NCI-H345 (cell line): ENCODE measurements at regions not wholly inside any gene's neighbourhood (a gene's known extent, or its start where the extent isn't known, plus 50 kb on each side); places are given as distances from the start of the nearest gene placed in this dataset.
"Not testable (repeated sequence)": the region's sequence is repeated elsewhere in the genome, so short reads cannot be mapped to it uniquely, and the experiment has no call there.

ENCODE experiments used
- DNase-seq: peaks from one replicate; lab custom pipeline; 2025; lab: John Stamatoyannopoulos, UW

DNA sequence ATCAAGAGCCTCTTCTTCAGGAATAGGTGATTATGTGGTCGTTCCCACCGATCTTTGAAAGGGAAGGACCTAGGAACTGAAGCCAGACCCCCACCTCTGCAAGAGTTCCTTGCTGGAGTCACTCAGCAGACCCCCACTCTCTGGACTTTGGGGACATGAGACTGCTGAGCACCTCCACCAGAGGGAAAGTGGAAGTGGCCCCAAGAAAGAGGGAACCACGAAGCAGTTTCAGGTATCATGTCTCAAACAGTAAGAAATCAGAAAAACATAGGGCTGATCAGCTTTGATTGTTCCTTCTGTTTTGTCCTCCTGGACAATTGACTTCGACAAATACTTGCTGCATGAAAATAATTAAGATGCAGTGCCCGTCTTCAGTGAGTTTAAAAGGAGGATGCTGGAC, 84.2 kb upstream of the ADORA2B start:
- DNase-seq = not testable (repeated sequence)

DNA sequence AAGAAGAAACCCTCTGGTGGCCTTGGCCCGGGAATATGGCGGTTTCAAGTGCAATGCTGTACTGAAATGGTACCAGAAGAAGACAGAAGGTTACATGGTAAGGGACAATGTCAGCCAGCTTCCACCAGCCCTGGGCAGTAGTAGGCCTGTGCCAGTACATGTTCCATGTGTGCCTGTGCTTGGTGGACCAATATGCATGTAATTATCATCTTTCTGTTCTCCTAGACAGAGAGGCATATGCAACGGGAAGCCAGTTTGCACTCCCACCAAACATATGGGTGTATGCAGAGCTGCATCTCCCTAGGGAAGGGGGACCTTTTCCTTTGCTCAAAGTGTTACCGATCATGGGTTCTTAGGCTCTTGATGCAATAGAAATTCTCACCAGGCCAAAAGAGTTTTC, 80.9 kb upstream of the ADORA2B start:
- not testable (repeated sequence) for DNase-seq

DNA sequence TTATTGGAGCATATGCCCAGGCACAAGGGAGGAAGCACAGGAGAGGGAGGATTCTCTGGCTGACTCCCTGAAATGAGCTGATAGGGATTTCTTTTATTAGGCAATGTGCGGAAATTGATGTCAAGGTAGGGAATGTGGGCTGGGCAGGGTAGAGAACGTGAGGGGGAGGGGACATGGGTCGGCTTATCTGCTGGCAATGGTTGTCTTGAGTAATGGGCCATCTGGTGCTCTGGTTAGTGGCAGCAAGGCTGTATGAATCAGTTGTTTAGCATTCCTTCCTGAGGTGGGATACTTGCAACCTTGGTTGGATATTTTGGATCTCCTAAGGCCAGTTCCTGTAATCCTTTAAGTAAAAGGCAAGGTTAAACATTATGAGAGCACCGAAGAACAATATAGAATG, 80.5 kb upstream of the ADORA2B start:
- DNase-seq = not testable (repeated sequence)

DNA sequence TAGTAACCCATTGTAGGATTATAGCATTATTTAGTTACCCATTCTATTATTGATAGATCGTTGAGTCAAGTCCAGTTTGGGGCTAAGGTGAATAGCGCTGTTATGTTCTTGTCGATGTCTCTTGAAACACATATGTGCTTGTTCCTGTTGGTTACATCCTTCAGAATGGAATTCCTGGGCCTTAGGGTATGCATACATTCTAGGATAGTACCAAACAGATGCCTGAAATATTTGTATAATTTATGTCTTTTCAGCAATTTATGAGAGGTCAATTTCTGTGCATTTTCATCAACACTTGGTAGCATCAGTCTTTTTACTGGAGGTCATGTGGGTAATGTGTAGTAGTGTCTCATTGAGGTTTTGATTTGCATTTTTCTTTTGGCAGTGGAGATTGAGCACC, 78.9 kb upstream of the ADORA2B start:
- not testable (repeated sequence) for DNase-seq

DNA sequence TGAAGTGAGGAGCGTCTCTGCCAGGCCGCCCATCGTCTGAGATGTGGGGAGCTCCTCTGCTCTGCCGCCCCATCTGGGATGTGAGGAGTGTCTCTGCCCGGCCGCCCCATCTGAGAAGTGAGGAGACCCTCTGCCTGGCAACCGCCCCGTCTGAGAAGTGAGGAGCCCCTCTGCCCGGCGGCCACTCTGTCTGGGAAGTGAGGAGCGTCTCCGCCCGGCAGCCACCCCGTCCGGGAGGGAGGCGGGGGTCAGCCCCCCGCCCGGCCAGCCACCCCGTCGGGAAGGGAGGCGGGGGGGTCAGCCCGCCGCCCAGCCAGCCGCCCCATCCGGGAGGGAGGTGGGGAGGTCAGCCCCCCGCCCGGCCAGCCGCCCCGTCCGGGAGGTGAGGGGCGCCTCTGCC, 77.6 kb upstream of the ADORA2B start:
- DNase-seq = not testable (repeated sequence)

DNA sequence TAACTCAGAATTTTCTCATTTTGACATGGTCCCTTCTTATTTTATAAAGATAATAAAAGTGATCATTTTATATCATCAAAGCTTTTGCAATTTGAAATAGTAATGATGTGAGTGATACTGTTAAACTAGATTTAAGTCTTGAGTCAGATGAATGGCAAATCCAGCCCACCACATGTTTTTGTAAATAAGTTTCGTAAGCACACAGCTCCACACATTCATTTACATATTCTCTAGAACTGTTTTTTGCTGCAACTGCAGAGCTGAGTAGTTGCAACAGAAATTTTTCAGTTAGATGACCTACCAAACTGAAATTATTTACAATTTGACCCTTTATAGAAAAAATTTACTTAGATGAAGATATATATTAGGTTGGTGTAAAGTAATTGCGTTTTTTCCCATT, 75.1 kb upstream of the ADORA2B start:
- not testable (repeated sequence) for DNase-seq

DNA sequence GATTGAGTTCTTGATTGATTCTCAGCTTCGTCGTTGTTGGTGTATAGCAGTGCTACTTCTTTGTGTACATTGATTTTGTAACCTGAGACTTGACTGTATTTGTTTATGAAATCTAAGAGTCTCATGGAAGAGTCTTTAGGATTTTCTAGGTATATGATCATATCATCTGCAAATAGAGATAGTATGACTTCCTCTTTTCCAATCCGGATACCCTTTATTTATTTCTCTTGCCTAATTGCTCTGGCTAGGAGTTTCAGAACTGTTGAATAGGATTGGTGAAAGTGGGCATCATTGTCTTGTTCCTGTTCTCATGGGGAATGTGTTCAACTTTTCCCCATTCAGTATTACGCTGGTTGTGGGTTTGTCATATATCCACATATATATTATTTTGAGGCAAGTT, 72.3 kb upstream of the ADORA2B start:
- DNase-seq = not testable (repeated sequence)

DNA sequence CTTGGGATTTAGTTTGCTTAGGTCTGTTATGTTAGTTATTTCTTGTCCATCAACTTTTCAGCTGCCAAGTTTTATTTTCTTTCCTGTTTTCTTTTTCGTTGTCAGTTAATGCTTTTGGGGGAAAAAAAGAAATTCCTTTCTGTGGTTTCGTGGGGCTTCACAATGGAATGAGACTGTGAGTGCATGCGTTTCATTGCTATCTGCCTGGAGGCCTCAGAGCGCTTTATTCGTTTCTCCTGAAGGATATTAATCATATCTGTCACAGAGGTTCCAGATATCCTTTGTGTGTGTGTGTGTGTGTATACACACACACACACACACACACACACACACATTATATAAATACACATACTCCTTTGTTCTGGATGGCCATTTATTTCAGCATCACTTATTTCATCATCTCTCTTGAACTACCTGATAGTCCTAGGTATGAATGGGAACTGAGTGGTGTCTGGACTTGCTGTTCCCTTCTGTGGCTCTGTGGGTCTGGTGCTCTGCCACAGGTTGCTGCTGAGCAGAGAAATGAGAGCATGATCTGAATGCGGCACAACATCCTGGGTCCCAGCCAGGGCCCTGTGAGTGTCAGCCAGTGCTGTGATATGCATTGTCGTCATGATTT, 66.9 kb upstream of the ADORA2B start:
- DNase-seq = not testable (repeated sequence)

DNA sequence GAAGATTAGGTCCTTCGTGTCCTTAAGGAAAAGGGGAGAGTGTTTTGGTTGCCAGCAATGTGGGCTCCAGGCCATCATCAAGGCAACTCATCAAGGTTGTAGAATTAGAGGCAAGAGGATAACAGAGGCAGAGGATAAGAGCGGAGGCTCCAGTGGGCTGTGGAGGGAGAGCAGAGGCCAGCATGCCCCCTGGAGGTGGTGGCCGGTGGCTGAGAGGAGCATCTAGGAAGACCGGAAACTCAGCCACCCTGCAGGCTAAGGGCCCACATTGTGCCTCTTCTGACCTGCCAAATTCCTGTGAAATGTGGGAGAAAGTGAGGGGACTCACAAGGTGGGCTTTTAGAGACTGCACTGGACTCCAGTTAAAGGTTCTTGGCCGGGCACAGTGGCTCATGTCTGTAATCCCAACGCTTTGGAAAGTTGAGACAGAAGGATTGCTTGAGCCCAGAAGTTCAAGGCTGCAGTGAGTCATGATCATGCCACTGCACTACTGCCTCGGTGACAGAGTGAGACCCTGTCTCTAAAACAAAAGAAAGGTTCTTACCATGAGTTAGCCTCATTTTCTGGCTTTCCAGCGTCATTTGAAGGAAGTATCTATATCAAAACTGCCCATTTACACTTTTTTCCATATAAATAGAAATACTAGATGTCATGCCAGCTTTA, 62.7 kb upstream of the ADORA2B start:
- DNase-seq = no peak

DNA sequence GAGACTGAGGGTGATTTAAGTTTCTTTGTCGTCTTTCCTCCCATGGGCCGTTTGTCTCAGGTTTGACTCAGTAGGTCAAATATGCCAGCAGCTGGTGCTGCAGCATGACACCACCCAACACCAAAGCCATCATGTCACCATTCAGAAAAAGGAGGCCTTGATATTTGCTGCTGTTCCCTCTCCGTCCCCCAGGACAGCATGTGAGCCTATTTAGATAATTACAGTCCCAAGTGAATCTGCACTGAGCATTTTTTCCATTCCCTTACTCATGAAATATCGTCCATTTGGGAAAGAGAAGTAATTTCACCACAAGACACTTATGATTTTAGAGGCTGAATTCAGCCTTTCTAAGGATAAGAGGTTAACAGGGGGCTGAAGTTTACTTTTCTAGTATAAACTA, 62.2 kb upstream of the ADORA2B start:
- DNase-seq = no peak

DNA sequence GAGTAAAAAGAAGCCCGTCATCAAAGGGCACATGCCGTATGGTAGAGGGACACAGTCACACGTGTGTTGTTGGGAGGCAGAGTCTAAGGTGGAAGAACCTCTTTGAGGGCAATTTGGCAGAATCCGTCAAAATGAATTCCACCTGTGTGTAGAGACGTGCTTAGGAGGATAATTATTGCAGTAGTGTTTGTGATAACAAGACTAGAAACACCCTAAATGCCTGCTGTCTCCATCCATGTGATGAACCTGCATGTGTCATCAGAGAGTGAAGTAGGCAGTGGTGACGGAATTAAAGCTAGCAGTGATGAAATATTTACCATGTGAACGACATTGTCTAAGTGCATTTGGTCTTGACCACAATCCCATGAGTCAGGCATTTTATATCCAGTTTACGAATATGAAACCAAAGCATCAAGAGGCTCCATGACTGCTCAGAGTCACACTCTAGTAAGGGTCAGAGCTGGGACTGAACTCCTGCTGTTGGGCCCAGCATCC, 61.3 kb upstream of the ADORA2B start:
- DNase-seq = no peak

DNA sequence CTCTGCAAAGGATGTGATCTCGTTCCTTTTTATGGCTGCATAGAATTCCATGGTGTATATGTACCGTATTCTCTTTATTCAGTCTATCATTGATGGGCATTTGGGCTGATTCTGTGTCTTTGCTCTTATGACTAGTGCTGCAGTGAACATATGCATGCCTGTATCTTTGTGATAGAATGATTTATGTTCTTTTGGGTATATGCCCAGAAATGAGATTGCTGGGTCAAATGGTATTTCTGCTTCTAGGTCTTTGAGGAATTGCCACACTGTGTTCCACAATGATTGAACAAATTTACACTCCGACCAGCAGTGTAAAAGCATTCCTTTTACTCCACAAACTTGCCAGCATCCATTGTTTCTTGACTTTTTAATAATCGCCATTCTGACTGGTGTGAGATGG, 60.2 kb upstream of the ADORA2B start:
- DNase-seq = no peak

DNA sequence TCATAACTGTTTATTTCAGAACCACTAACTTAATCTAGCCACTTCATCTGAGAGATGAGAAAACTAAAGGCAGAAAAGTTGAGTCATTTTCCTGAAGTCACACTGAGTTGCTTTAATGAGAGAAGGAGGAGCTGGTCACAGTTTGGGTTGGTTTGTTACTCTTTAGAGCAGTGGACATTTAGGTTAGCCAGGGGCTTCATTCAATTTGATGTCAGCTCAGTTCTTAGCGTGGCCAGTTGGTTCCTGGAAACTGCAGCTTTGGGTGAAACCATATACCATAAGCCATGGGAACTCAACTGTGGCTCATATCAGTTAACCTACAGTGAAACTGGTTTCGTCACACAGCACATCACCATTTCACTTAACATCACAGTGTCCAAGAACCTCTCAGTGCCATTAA, 59.2 kb upstream of the ADORA2B start:
- DNase-seq = no peak

DNA sequence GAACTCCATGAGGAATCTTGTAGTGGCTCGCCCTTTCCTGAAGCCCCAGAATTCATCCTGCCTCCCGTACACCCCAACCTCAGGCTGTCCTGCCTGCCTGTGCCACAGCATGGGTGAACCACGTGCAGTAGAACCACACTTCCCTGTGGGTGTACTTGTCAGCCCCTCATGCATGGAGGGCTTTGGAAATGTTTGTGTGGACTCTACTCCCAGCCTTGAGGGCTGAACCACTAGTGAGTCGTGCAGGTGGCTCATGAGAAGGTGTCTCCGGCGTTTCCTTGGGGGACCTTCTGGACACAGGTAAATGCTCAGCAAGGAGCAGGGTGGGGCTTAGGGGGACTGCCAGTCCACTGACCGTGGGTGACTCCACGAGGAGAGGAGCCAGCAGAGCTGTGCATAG, 58.7 kb upstream of the ADORA2B start:
- DNase-seq = no peak

DNA sequence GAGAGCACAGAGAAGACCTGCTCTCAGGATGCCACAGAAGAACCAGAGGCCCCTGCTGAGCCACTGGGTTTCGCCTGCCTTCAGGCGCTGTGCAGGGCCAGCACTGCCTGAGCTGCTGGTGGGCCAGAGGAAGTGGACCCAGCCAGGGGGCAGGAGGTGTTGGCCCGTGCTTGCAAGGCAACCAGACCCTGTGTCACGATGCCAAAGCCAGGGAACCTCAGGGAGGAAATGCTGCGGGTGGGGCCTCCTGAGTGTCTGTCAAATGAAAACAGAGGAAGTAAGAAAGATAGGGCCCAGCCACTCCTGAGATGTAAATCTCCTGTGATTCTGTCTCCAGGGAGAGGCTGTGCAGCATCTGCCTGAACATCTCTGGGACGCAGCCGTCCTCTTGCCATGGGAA, 58.1 kb upstream of the ADORA2B start:
- no peak for DNase-seq

DNA sequence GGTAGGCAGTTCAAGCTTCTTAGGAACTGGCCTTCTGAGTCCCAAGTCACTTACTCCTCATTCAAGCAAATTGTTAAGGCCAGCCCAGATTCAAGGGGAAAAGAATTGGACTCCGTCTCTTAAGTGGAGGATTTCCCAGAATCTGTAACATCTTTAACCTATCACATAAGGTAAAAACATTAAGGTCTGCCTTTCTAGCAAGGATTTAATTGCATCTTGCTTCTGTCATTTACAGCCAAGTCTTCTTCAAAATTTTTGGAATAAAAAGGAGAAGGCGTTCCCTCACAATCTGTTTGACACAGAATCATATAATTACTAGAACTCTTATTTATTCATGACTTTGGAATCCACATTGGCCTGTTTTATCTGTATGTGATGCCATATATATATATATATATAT, 56.5 kb upstream of the ADORA2B start:
- no peak for DNase-seq

DNA sequence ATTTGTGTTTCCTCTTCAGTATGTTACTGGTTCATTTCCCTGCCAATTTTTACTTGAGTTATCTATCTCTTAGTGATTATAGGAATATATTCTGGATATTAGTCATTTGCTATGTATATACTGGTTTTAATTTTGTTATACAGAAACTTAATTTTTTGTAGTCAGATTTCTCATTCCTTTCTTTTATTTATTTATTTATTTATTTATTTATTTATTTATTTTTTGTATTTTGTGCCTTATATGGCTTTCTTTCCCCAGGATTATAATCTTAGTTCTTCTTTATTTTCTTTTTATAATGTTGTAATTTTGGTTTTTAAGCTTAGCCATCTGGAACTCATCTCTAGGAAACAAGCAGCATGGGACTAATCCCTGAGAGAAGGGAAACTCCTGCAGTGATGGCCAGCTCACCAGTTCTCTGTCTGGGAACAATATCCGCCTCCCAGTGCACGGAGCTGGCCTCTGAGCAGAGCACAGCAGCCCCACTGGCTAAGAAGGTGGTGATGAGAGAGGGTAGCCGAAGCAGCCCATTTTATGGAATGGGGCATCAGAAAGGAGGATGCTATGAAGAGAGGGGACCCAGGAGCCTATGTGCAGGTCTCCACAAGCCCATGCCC, 54.5 kb upstream of the ADORA2B start:
- DNase-seq = no peak

DNA sequence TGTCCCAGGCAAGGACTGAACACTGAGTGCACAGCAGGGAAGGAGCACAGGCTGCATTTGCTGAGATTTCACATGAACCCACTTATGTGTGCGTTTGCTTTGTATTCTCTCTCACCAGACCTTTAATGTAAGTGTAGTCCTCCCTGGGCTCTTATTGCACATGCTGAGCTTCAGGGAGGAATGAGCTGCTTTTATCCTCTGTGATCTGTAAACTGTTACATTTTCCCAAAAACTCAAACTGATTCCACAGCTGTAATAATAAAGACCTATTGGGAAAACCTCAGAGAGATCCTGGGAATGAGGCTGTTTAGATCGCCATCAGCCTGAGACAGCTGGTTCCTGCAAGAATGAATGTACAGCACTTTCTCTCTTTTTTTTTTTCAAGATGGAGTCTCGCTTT, 53.6 kb upstream of the ADORA2B start:
- no peak for DNase-seq

DNA sequence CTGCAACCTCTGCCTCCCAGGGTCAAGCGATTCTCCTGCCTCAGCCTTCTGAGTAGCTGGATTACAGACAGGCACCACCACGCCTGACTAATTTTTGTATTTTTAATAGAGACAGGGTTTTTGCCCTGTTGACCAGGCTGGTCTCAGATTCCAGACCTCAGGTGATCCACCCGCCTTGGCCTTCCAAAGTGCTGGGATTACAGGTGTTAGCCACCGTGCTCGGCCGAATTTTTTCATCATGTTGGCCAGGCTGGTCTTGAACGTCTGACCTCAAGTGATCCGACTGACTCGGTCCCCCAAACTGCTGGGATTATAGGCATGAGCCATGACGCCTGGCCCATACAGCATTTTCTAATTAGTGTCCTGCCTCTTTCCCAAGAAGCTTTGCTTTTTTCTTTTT, 52.7 kb upstream of the ADORA2B start:
- no peak for DNase-seq

DNA sequence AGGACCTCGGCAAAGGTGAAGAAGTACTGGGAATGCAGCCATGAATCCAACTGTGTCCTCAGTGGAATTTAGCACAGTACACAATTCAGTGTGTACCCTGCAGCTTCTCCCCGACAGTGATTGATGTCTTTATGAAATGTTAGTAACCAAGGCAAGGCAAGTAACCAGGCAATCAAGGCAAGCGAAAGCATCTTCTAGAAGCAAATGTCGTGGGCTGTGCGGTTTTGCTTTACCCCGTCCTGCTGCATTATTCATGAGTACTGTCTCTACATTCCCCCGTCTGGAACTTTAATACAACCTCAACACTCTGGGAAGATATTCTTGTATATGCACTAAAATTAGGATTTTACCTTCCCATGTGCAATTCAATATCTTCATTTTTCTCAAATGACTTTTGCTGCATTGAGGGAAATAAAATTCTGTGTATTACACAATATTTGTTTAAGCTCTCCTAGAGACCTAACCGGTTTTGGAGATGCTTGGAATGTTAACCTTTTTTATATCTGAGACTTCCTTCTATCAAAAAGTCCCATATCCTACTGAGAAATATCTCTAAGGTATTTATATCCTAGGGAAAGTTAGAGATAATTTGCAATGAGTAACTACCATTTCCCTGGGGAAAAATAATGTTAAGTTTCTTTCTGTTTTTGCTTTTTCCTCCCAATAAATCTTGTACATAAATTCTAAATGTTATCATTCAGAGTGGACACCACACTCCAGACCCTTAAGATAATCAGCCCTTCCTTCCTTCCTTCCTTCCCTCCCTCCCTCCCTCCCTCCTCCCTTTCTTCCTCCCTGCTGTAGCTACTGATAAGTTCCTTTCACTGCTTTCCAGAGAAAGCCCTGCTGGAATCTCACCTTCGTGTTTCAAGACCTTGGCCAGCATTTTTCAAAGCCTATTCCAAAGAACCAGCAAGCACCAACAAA, 51.9 kb upstream of the ADORA2B start:
- DNase-seq = no peak

DNA sequence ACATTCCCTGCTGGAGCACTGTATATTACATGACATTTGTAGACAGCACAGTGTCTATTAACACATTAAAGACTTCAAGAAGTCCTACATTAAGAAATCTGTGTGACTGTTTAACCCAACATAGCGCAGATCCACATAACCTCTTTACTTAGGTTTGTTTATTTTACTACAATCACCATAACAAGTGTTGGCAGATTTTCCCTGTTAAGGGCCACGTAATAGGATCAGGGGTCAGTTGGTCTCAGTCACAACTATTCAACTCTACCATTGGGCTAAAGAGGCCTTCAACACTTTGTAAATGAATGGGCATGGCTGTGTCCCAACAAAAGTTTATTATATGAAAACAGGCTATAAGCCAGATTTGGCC, 51.3 kb upstream of the ADORA2B start:
- no peak for DNase-seq

DNA sequence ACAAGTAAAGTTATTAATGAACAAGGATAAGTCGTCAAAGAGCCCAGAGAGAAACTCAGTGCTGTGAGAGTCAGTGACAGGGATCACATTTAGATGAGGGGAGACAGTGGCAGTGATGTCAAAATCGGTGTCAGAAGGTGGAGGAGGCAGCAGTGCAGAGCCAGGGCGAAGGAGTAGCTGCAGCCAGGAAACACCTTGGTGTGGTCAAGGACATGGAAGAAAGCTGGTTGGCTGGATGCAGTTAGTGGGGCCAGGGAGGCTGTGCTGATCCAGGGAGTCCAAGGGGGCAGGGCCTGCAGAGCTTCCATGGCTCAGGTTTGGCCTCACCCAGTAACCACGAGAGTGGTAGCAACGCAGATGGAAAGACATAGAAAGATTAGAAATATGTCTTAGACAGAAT, 50.7 kb upstream of the ADORA2B start:
- no peak for DNase-seq
